GM12878 (cell line): ENCODE measurements at regions not wholly inside any gene's neighbourhood (a gene's known extent, or its start where the extent isn't known, plus 50 kb on each side); places are given as distances from the start of the nearest gene placed in this dataset.

Experiments
- ATAC-seq: fragments of 200-7000 bp; cut with Tn5 transposase; 3 replicates; pipeline ENCODE4 v1.9.1; 2020; ENCODE audit warnings: mild to moderate bottlenecking, moderate library complexity
- BruUV-seq: library from RNA; stranded (reverse); fragments of 400-500 nt; replicated peaks from 2 replicates; lab custom pipeline; 2021; lab: Mats Ljungman, UMichigan
- CTCF ChIA-PET: fragments of 300-600 bp; sonication (Branson Sonifier 250); formaldehyde crosslinking; extraction: SDS; loops from one replicate; lab custom pipeline; 2021; ENCODE audit warnings: inconsistent platforms; lab: Yijun Ruan, JAX
- POLR2A ChIA-PET: fragments of 350-600 bp; formaldehyde crosslinking; extraction: SDS; loops from one replicate; lab custom pipeline; 2021; ENCODE audit warnings: inconsistent platforms; lab: Charles Lee
- RAD21 ChIA-PET: fragments of 300-600 bp; sonication (Branson Sonifier 250); formaldehyde crosslinking; loops from one replicate; lab custom pipeline; 2023; ENCODE audit warnings: antibody characterized with exemption; ENCODE audit not compliant: unreplicated experiment; lab: Charles Lee
- SMC1A ChIA-PET: fragments of 300-600 bp; sonication (Branson Sonifier 250); formaldehyde crosslinking; loops from one replicate; lab custom pipeline; 2023; ENCODE audit not compliant: unreplicated experiment, uncharacterized antibody; lab: Charles Lee
- DNase-seq: peaks from one replicate; pipeline ENCODE4 v3.0.0-alpha.2; 2011; ENCODE audit warnings: low read depth, low spot score
- FAIRE-seq: peaks from 3 replicates; lab custom pipeline; 2011; peaks lifted over from hg19 to GRCh38; lab: Jason Lieb, UNC
- H2AFZ ChIP-seq: 2 replicates; pipeline ENCODE4 v1.6.0; 2011; ENCODE audit warnings: low read depth, low read length, control low read depth; ENCODE audit not compliant: control insufficient read depth
- H3K27ac ChIP-seq: 2 replicates; pipeline ENCODE4 v1.5.1; 2011; ENCODE audit warnings: control low read depth; ENCODE audit not compliant: control insufficient read depth, insufficient read depth
- H3K27me3 ChIP-seq, 2 experiments: replicated peaks in 1 of 2; 2 replicates each; pipeline versions ENCODE4 v1.6.0 to v1.6.1; 2011; ENCODE audit warnings: low read length in 1 of 2; ENCODE audit not compliant: control insufficient read depth in 2 of 2, insufficient read depth in 2 of 2
- H3K36me3 ChIP-seq, 2 experiments: 2 replicates each; pipeline ENCODE4 v1.5.1; 2011; ENCODE audit warnings: low read length in 1 of 2; ENCODE audit not compliant: control insufficient read depth in 2 of 2, insufficient read depth in 2 of 2
- H3K4me1 ChIP-seq: 2 replicates; pipeline ENCODE4 v1.6.1; 2011; ENCODE audit warnings: mild to moderate bottlenecking, low read length, moderate library complexity, mixed read lengths; ENCODE audit not compliant: control insufficient read depth, insufficient read depth
- H3K4me2 ChIP-seq: 2 replicates; pipeline ENCODE4 v1.6.0; 2011; ENCODE audit warnings: control low read depth; ENCODE audit not compliant: control insufficient read depth, insufficient read depth
- H3K4me3 ChIP-seq: fragments of 200-600 bp; sonication (generic); 2 replicates; pipeline ENCODE4 v1.5.1; 2016
- H3K79me2 ChIP-seq: 2 replicates; pipeline ENCODE4 v1.6.0; 2011; ENCODE audit warnings: low read length; ENCODE audit not compliant: control insufficient read depth, insufficient read depth
- H3K9ac ChIP-seq: 2 replicates; pipeline ENCODE4 v1.8.0; 2011; ENCODE audit warnings: low read length, control low read depth, mixed read lengths; ENCODE audit not compliant: control insufficient read depth, insufficient read depth
- H3K9me3 ChIP-seq: replicated peaks from 3 replicates; pipeline ENCODE4 v1.5.1; 2011; ENCODE audit warnings: mild to moderate bottlenecking, low read length; ENCODE audit not compliant: control insufficient read depth, insufficient read depth
- H4K20me1 ChIP-seq: 2 replicates; pipeline ENCODE4 v1.6.0; 2011; ENCODE audit not compliant: control insufficient read depth, insufficient read depth
- ESRRA ChIP-seq: IDR thresholded peaks from 2 replicates; pipeline ENCODE4 v1.6.1; 2012; ENCODE audit warnings: mild to moderate bottlenecking, low read length, improper control_type of control experiment
- GATAD2B ChIP-seq: fragments of 450-650 bp; conservative IDR thresholded peaks from 2 replicates; pipeline ENCODE4 v1.6.1; 2017; ENCODE audit warnings: low read depth, mild to moderate bottlenecking, moderate library complexity
- JUND ChIP-seq: IDR thresholded peaks from 2 replicates; pipeline ENCODE4 v1.6.1; 2012; ENCODE audit warnings: low read depth, mild to moderate bottlenecking, low read length, improper control_type of control experiment, moderate library complexity
- PML ChIP-seq: IDR thresholded peaks from 2 replicates; pipeline ENCODE4 v1.6.1; 2012; ENCODE audit warnings: low read length, inconsistent platforms
- POLR2A ChIP-seq: IDR thresholded peaks from 2 replicates; pipeline ENCODE4 v1.6.1; 2011; ENCODE audit warnings: low read depth, mild to moderate bottlenecking, low read length
- RFX5 ChIP-seq: IDR thresholded peaks from 2 replicates; pipeline ENCODE4 v1.6.1; 2011; ENCODE audit warnings: low read depth, low read length, improper control_type of control experiment
- RUNX3 ChIP-seq: IDR thresholded peaks from 2 replicates; pipeline ENCODE4 v1.6.1; 2012; ENCODE audit warnings: low read length, inconsistent platforms
- SP1 ChIP-seq: IDR thresholded peaks from one replicate; pipeline ENCODE4 v1.6.1; 2011; ENCODE audit warnings: low read depth, low read length
- STAT3 ChIP-seq: IDR thresholded peaks from 2 replicates; pipeline ENCODE4 v1.6.1; 2011; ENCODE audit warnings: low read depth, low read length, improper control_type of control experiment
- TARDBP ChIP-seq: IDR thresholded peaks from 2 replicates; pipeline ENCODE4 v1.6.1; 2016; ENCODE audit warnings: borderline replicate concordance
- ZNF207 ChIP-seq: fragments of 450-650 bp; IDR thresholded peaks from 2 replicates; pipeline ENCODE4 v1.6.1; 2014; ENCODE audit warnings: antibody characterized with exemption, mild to moderate bottlenecking, borderline replicate concordance
- ZSCAN29 ChIP-seq: fragments of 450-650 bp; IDR thresholded peaks from 2 replicates; pipeline ENCODE4 v1.6.1; 2017; ENCODE audit warnings: mild to moderate bottlenecking, moderate library complexity
- WGBS: methylation state at CpG from one replicate; pipeline ENCODE4 v1.1.6; 2016; ENCODE audit warnings: low lambda C conversion rate; ENCODE audit not compliant: insufficient replicate concordance, insufficient coverage; ENCODE audit errors: missing lambda C conversion rate; 5-methylcytosine and 5-hydroxymethylcytosine counted together
- in situ Hi-C: fragments of 300-500 bp; cut with MboI; formaldehyde crosslinking; loops from 9 replicates; pipeline ENCODE4 v1.14.3; 2018; ENCODE audit warnings: mixed read lengths
- intact Hi-C: fragments of 100-400 bp; cut with micrococcal nuclease; formaldehyde crosslinking; loops from one replicate; pipeline ENCODE4 v1.14.2; 2022; ENCODE audit not compliant: unreplicated experiment
- TF ChIP-seq, protein P1 (sequence below): IDR thresholded peaks from 2 replicates; pipeline ENCODE4 v1.6.1; 2011; ENCODE audit warnings: low read depth, low read length, improper control_type of control experiment, borderline replicate concordance

- in situ Hi-C loops (no loop called here), intact Hi-C loops (no loop called here)
- TF ChIP-seq RFX5 (no peak), TARDBP (no peak), POLR2A (no peak), RUNX3 (no peak), PML (no peak), ESRRA (no peak), SP1 (no peak), STAT3 (no peak), ZSCAN29 (no peak), ZNF207 (no peak), JUND (no peak), GATAD2B (no peak)
- TF ChIP-seq, protein P1, sequence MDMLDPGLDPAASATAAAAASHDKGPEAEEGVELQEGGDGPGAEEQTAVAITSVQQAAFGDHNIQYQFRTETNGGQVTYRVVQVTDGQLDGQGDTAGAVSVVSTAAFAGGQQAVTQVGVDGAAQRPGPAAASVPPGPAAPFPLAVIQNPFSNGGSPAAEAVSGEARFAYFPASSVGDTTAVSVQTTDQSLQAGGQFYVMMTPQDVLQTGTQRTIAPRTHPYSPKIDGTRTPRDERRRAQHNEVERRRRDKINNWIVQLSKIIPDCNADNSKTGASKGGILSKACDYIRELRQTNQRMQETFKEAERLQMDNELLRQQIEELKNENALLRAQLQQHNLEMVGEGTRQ, result no peak
- Histone ChIP-seq H3K79me2 (no peaks in the 10 kb centered on the region), H3K9me3 (no peaks in the 10 kb centered on the region), H3K27ac (no peak overlapping the region), H3K27me3 (no peaks in the 10 kb centered on the region), H3K4me2 (no peak overlapping the region), H3K4me3 (no peak overlapping the region), H2AFZ (no peak overlapping the region), H3K4me1 (no peaks in the 10 kb centered on the region), H4K20me1 (no peaks in the 10 kb centered on the region), H3K36me3 (no peaks in the 10 kb centered on the region), H3K9ac (no peak overlapping the region)
- POLR2A ChIA-PET, result no interaction called here
- ATAC-seq, result no peak
- no TSS peak for BruUV-seq
- SMC1A ChIA-PET, result interaction anchor here (0.7 kb wide), 1 partner anchor 627 kb away, joined by 4 read pairs; no protein-coding TSS in a partner anchor
- no peak for FAIRE-seq
- no peak for DNase-seq
- RAD21 ChIA-PET, result interaction anchor here (1.3 kb wide), 1 partner anchor 322 kb away, joined by 3 read pairs; no protein-coding TSS in a partner anchor
- CTCF ChIA-PET, result no interaction called here
- 60% methylated on average over 3 of the region's 3 CpGs for WGBS
Measured at GRCh38 chr4:13942977-13943376, 315.5 kb upstream of the BOD1L1 start.
